Hematopoietic multipotent progenitor cell treated with erythropoietin and hydrocortisone succinate and interleukin-3 and kit ligand, for 8 days (in vitro differentiated cells): ENCODE measurements at regions not wholly inside any gene's neighbourhood (a gene's known extent, or its start where the extent isn't known, plus 50 kb on each side); places are given as distances from the start of the nearest gene placed in this dataset.
"Not testable (repeated sequence)": the region's sequence is repeated elsewhere in the genome, so short reads cannot be mapped to it uniquely, and the experiment has no call there.

ENCODE experiments used
- DNase-seq: peaks from one replicate; pipeline ENCODE4 v3.0.0-alpha.2; 2015

- DNase-seq = not testable (repeated sequence)
Measured at GRCh38 chr14:105680736-105681098, 154.3 kb downstream of the TMEM121 start.

GRCh38 chr14:105681606-105682185 is 155.3 kb downstream of the TMEM121 start:
- DNase-seq = not testable (repeated sequence)

GRCh38 chr14:105682442-105682841 is 156.1 kb downstream of the TMEM121 start:
- DNase-seq = not testable (repeated sequence)

GRCh38 chr14:105682956-105683570 is 156.7 kb downstream of the TMEM121 start:
- no peak for DNase-seq

- not testable (repeated sequence) for DNase-seq
Measured at GRCh38 chr14:105684056-105684455, 157.7 kb downstream of the TMEM121 start.

- not testable (repeated sequence) for DNase-seq
Measured at GRCh38 chr14:105684597-105684996, 158.2 kb downstream of the TMEM121 start.

GRCh38 chr14:105685003-105685402 is 158.6 kb downstream of the TMEM121 start:
- no peak for DNase-seq

- not testable (repeated sequence) for DNase-seq
Measured at GRCh38 chr14:105685605-105686004, 159.2 kb downstream of the TMEM121 start.

GRCh38 chr14:105686050-105686449 is 159.7 kb downstream of the TMEM121 start:
- DNase-seq = not testable (repeated sequence)

GRCh38 chr14:105686462-105687170 is 160.2 kb downstream of the TMEM121 start:
- not testable (repeated sequence) for DNase-seq

- DNase-seq = not testable (repeated sequence)
Measured at GRCh38 chr14:105687171-105688022, 161.0 kb downstream of the TMEM121 start.

- not testable (repeated sequence) for DNase-seq
Measured at GRCh38 chr14:105688023-105688351, 161.6 kb downstream of the TMEM121 start.

- not testable (repeated sequence) for DNase-seq
Measured at GRCh38 chr14:105688664-105689221, 162.4 kb downstream of the TMEM121 start.

GRCh38 chr14:105689722-105690121 is 163.3 kb downstream of the TMEM121 start:
- no peak for DNase-seq

GRCh38 chr14:105690671-105691070 is 164.3 kb downstream of the TMEM121 start:
- no peak for DNase-seq

GRCh38 chr14:105691321-105692109 is 165.1 kb downstream of the TMEM121 start:
- not testable (repeated sequence) for DNase-seq

GRCh38 chr14:105692110-105692685 is 165.8 kb downstream of the TMEM121 start:
- DNase-seq = not testable (repeated sequence)

GRCh38 chr14:105694961-105695360 is 168.6 kb downstream of the TMEM121 start:
- DNase-seq = no peak

- not testable (repeated sequence) for DNase-seq
Measured at GRCh38 chr14:105696388-105696787, 170.0 kb downstream of the TMEM121 start.

- not testable (repeated sequence) for DNase-seq
Measured at GRCh38 chr14:105697414-105697813, 171.0 kb downstream of the TMEM121 start.

- DNase-seq = not testable (repeated sequence)
Measured at GRCh38 chr14:105697955-105698354, 171.6 kb downstream of the TMEM121 start.
